NB4 (cell line): ENCODE measurements at regions not wholly inside any gene's neighbourhood (a gene's known extent, or its start where the extent isn't known, plus 50 kb on each side); places are given as distances from the start of the nearest gene placed in this dataset.

Source experiments
- DNase-seq: peaks from one replicate; pipeline ENCODE4 v3.0.0; 2010; ENCODE audit warnings: low read depth
- H3K4me3 ChIP-seq: one replicate; pipeline ENCODE4 v1.5.1; 2011; ENCODE audit warnings: mild to moderate bottlenecking, low read depth, low read length, moderate library complexity
- CTCF ChIP-seq: IDR thresholded peaks from one replicate; pipeline ENCODE4 v1.5.1; 2012; ENCODE audit warnings: low read depth, low read length
- MAX ChIP-seq: IDR thresholded peaks from 2 replicates; pipeline ENCODE4 v1.6.1; 2011; ENCODE audit warnings: low read depth, low read length
- MYC ChIP-seq: IDR thresholded peaks from 2 replicates; pipeline ENCODE4 v1.6.1; 2011; ENCODE audit warnings: low read depth, low read length
- POLR2A ChIP-seq: IDR thresholded peaks from 2 replicates; pipeline ENCODE4 v1.6.1; 2011; ENCODE audit warnings: mild to moderate bottlenecking; ENCODE audit not compliant: insufficient read length; ENCODE audit errors: extremely low read depth

- DNase-seq, result no peak
- TF ChIP-seq CTCF (no peak), MAX (no peak), POLR2A (no peak), MYC (no peak)
- no peak overlapping the region for H3K4me3 ChIP-seq
Observed at GRCh38 chr5:105414067-105414466, 1851.5 kb upstream of the NUDT12 start.

GRCh38 chr5:105413406-105413990 lies 1850.9 kb upstream of the NUDT12 start:
- TF ChIP-seq MYC (no peak), POLR2A (no peak)
- no peak overlapping the region for H3K4me3 ChIP-seq
- no peak for DNase-seq

GRCh38 chr5:105409695-105410094 lies 1847.1 kb upstream of the NUDT12 start:
- no peak overlapping the region for H3K4me3 ChIP-seq
- TF ChIP-seq CTCF, result no peak
- no peak for TF ChIP-seq MAX
- no peak for TF ChIP-seq MYC
- DNase-seq, result no peak

GRCh38 chr5:105407200-105407599 lies 1844.6 kb upstream of the NUDT12 start:
- H3K4me3 ChIP-seq, result no peak overlapping the region
- no peak for DNase-seq

GRCh38 chr5:105397749-105398148 lies 1835.2 kb upstream of the NUDT12 start:
- no peak overlapping the region for H3K4me3 ChIP-seq
- no peak for TF ChIP-seq MAX
- no peak for TF ChIP-seq CTCF
- TF ChIP-seq MYC, result no peak
- TF ChIP-seq POLR2A, result no peak

More at GRCh38 chr5:105407200-105407599, 1844.6 kb upstream of the NUDT12 start:
- TF ChIP-seq MYC (no peak), MAX (no peak), CTCF (no peak), POLR2A (no peak)

GRCh38 chr5:105392710-105393149 lies 1830.1 kb upstream of the NUDT12 start:
- no peak overlapping the region for H3K4me3 ChIP-seq
- no peak for TF ChIP-seq POLR2A
- no peak for TF ChIP-seq MAX
- TF ChIP-seq CTCF, result no peak
- TF ChIP-seq MYC, result no peak
- no peak for DNase-seq

More at GRCh38 chr5:105397749-105398148, 1835.2 kb upstream of the NUDT12 start:
- DNase-seq, result no peak
